DOHH2 (cell line): ENCODE measurements at regions not wholly inside any gene's neighbourhood (a gene's known extent, or its start where the extent isn't known, plus 50 kb on each side); places are given as distances from the start of the nearest gene placed in this dataset.
"Not testable (repeated sequence)": the region's sequence is repeated elsewhere in the genome, so short reads cannot be mapped to it uniquely, and the experiment has no call there.

Experiments used
- H3F3A ChIP-seq: fragments of 200-600 bp; sonication (generic), shearing (Covaris generic); 2 replicates; pipeline ENCODE4 v1.6.0; 2016; ENCODE audit warnings: antibody characterized with exemption, mild to moderate bottlenecking; ENCODE audit not compliant: control insufficient read depth, insufficient read depth
- H3K27ac ChIP-seq: fragments of 200-600 bp; sonication (generic); 2 replicates; pipeline ENCODE4 v1.5.1; 2014; ENCODE audit warnings: low read depth, mild to moderate bottlenecking, low read length, moderate library complexity
- H3K27me3 ChIP-seq: fragments of 200-600 bp; sonication (generic); 2 replicates; pipeline ENCODE4 v1.6.1; 2014; ENCODE audit warnings: mild to moderate bottlenecking, low read length, mixed read lengths; ENCODE audit not compliant: control insufficient read depth
- H3K36me3 ChIP-seq: fragments of 200-600 bp; sonication (generic); 2 replicates; pipeline ENCODE4 v1.6.1; 2014; ENCODE audit warnings: mild to moderate bottlenecking, low read length, moderate library complexity, mixed read lengths; ENCODE audit not compliant: control insufficient read depth
- H3K4me1 ChIP-seq: fragments of 200-600 bp; sonication (generic); 2 replicates; pipeline ENCODE4 v1.6.1; 2014; ENCODE audit warnings: mild to moderate bottlenecking, low read length, mixed read lengths; ENCODE audit not compliant: control insufficient read depth
- H3K4me2 ChIP-seq: fragments of 200-600 bp; sonication (generic); 2 replicates; pipeline ENCODE4 v1.6.0; 2014; ENCODE audit warnings: mild to moderate bottlenecking, low read length, moderate library complexity
- H3K4me3 ChIP-seq: fragments of 200-600 bp; sonication (generic); 2 replicates; pipeline ENCODE4 v1.5.1; 2014; ENCODE audit warnings: mild to moderate bottlenecking, low read length, mixed read lengths
- H3K79me2 ChIP-seq: fragments of 200-600 bp; sonication (generic); 2 replicates; pipeline ENCODE4 v1.6.1; 2014; ENCODE audit warnings: mild to moderate bottlenecking, low read length, mixed read lengths; ENCODE audit not compliant: control insufficient read depth
- H3K9me2 ChIP-seq: fragments of 200-600 bp; sonication (generic); replicated peaks from 2 replicates; pipeline ENCODE4 v1.6.1; 2014; ENCODE audit warnings: mild to moderate bottlenecking, low read length, mixed read lengths; ENCODE audit not compliant: control insufficient read depth
- H3K9me3 ChIP-seq: fragments of 200-600 bp; sonication (generic); 2 replicates; pipeline ENCODE4 v1.6.1; 2014; ENCODE audit warnings: antibody characterized with exemption, low read length, mixed read lengths; ENCODE audit not compliant: control insufficient read depth, insufficient read depth
- H4K20me1 ChIP-seq: fragments of 200-600 bp; sonication (generic); 2 replicates; pipeline ENCODE4 v1.6.0; 2014; ENCODE audit warnings: low read depth, mild to moderate bottlenecking, antibody characterized with exemption, low read length, moderate library complexity; ENCODE audit not compliant: control insufficient read depth, insufficient read depth
- CTCF ChIP-seq: fragments of 200-600 bp; sonication (generic); IDR thresholded peaks from one replicate; pipeline ENCODE4 v1.5.1; 2014; ENCODE audit warnings: antibody characterized with exemption, mild to moderate bottlenecking, low read depth, low read length; ENCODE audit not compliant: poor library complexity, severe bottlenecking
- EZH2phosphoT487 ChIP-seq: fragments of 200-600 bp; sonication (generic); IDR thresholded peaks from 2 replicates; pipeline ENCODE4 v1.6.1; 2017; ENCODE audit warnings: borderline replicate concordance, mild to moderate bottlenecking, antibody characterized with exemption, low read length, moderate library complexity, mixed read lengths

DNA sequence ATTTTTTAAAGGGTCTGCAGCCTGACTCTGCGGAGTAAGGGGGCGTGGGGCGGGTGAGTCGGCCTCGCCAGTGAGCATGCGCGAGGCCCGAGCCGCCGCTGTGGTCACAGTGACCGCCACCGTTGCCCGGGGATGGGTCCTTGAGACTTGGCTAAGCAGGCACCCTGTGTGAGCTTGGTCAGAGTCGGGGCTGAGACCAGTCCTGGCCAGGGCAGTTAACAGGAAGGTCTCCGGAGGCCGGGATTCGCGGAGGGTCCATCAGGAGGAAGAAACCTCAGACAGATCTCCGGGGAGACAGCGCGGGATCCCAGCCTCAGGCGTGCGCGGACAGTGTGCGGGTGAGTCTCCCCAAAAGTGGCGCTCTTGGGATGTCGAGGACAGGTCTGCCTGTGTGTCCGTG, 1384.4 kb upstream of the PCDH10 start:
- Histone ChIP-seq H3F3A (no peaks in the 10 kb centered on the region), H3K79me2 (no peaks in the 10 kb centered on the region), H3K4me1 (no peaks in the 10 kb centered on the region), H3K4me2 (no peak overlapping the region), H3K27me3 (no peaks in the 10 kb centered on the region), H3K27ac (no peak overlapping the region), H3K9me2 (no peaks in the 10 kb centered on the region), H3K4me3 (no peak overlapping the region), H3K9me3 (peaks cover 4% of the 10 kb centered on the region; the same call in 1 of the 2 replicates), H4K20me1 (no peaks in the 10 kb centered on the region), H3K36me3 (no peaks in the 10 kb centered on the region)
- TF ChIP-seq CTCF = no peak
- TF ChIP-seq EZH2phosphoT487 = no peak

GRCh38 chr4:131774382-131774781, 1374.7 kb upstream of the PCDH10 start:
- H3K4me2 ChIP-seq, H4K20me1 ChIP-seq, H3K79me2 ChIP-seq, H3K4me1 ChIP-seq, H3K9me3 ChIP-seq, H3K4me3 ChIP-seq, H3F3A ChIP-seq, H3K9me2 ChIP-seq, H3K27me3 ChIP-seq, H3K27ac ChIP-seq, H3K36me3 ChIP-seq: not testable (repeated sequence)

GRCh38 chr4:131810565-131810964, 1338.5 kb upstream of the PCDH10 start:
- H3K4me1 ChIP-seq, H3K9me3 ChIP-seq, H3K79me2 ChIP-seq, H3K36me3 ChIP-seq, H3K4me2 ChIP-seq, H4K20me1 ChIP-seq, H3K27me3 ChIP-seq, H3K9me2 ChIP-seq, H3K27ac ChIP-seq, H3F3A ChIP-seq, H3K4me3 ChIP-seq: not testable (repeated sequence)
